Chondrocyte (in vitro differentiated cells): ENCODE measurements at regions not wholly inside any gene's neighbourhood (a gene's known extent, or its start where the extent isn't known, plus 50 kb on each side); places are given as distances from the start of the nearest gene placed in this dataset.

ENCODE experiments used
- DNase-seq: peaks from one replicate; pipeline ENCODE4 v3.0.0; 2021; ENCODE audit warnings: mixed read lengths, low spot score
- H3K27ac Mint-ChIP-seq: one replicate; pipeline ENCODE4 v1.8.0; 2021; ENCODE audit warnings: mild to moderate bottlenecking, moderate library complexity, mixed read lengths; ENCODE audit not compliant: unreplicated experiment
- H3K27me3 Mint-ChIP-seq: 2 replicates; pipeline ENCODE4 v1.8.0; 2021; ENCODE audit warnings: low read depth, mixed read lengths
- H3K36me3 Mint-ChIP-seq: 2 replicates; pipeline ENCODE4 v1.8.0; 2021; ENCODE audit warnings: low read depth, mixed read lengths
- H3K4me1 Mint-ChIP-seq: 2 replicates; pipeline ENCODE4 v1.8.0; 2021; ENCODE audit warnings: low read depth, mild to moderate bottlenecking, mixed read lengths
- H3K4me3 Mint-ChIP-seq: one replicate; pipeline ENCODE4 v1.8.0; 2021; ENCODE audit warnings: mild to moderate bottlenecking, moderate library complexity, mixed read lengths; ENCODE audit not compliant: unreplicated experiment
- H3K9me3 Mint-ChIP-seq: 2 replicates; pipeline ENCODE4 v1.8.0; 2021; ENCODE audit warnings: low read depth, mixed read lengths
- CTCF ChIP-seq: fragments of 200-600 bp; sonication (generic); IDR thresholded peaks from 2 replicates; pipeline ENCODE4 v1.5.0; 2021; ENCODE audit warnings: antibody characterized with exemption, mild to moderate bottlenecking, moderate library complexity

GRCh38 chr10:108905821-108906220 is 1017.5 kb downstream of the XPNPEP1 start:
- TF ChIP-seq CTCF: no peak
- H3K27ac Mint-ChIP-seq: no peak overlapping the region
- DNase-seq: no peak
- H3K4me1 Mint-ChIP-seq: no peaks in the 10 kb centered on the region
- no peaks in the 10 kb centered on the region for H3K9me3 Mint-ChIP-seq
- no peak overlapping the region for H3K4me3 Mint-ChIP-seq
- H3K27me3 Mint-ChIP-seq: peaks cover 19% of the 10 kb centered on the region
- no peaks in the 10 kb centered on the region for H3K36me3 Mint-ChIP-seq

- Mint-ChIP-seq H3K36me3 (no peaks in the 10 kb centered on the region), H3K9me3 (no peaks in the 10 kb centered on the region), H3K27me3 (peaks cover 16% of the 10 kb centered on the region), H3K4me1 (no peaks in the 10 kb centered on the region), H3K27ac (no peak overlapping the region), H3K4me3 (no peak overlapping the region)
- TF ChIP-seq CTCF: no peak
- no peak for DNase-seq
These were observed 1018.1 kb downstream of the XPNPEP1 start for GRCh38 chr10:108905171-108905570.

GRCh38 chr10:108904163-108904838 is 1019.0 kb downstream of the XPNPEP1 start:
- no peaks in the 10 kb centered on the region for H3K36me3 Mint-ChIP-seq
- no peak for DNase-seq
- H3K4me1 Mint-ChIP-seq: no peaks in the 10 kb centered on the region
- TF ChIP-seq CTCF: no peak
- H3K27ac Mint-ChIP-seq: no peak overlapping the region
- no peak overlapping the region for H3K4me3 Mint-ChIP-seq
- H3K9me3 Mint-ChIP-seq: no peaks in the 10 kb centered on the region
- peaks cover 15% of the 10 kb centered on the region for H3K27me3 Mint-ChIP-seq

GRCh38 chr10:108902619-108903285 is 1020.6 kb downstream of the XPNPEP1 start:
- Mint-ChIP-seq H3K4me3 (no peak overlapping the region), H3K27ac (no peak overlapping the region), H3K9me3 (no peaks in the 10 kb centered on the region), H3K36me3 (no peaks in the 10 kb centered on the region), H3K27me3 (peaks cover 6% of the 10 kb centered on the region), H3K4me1 (no peaks in the 10 kb centered on the region)
- DNase-seq: no peak
- no peak for TF ChIP-seq CTCF

GRCh38 chr10:108901781-108902618 is 1021.3 kb downstream of the XPNPEP1 start:
- TF ChIP-seq CTCF: no peak
- Mint-ChIP-seq H3K36me3 (no peaks in the 10 kb centered on the region), H3K4me1 (no peaks in the 10 kb centered on the region), H3K9me3 (no peaks in the 10 kb centered on the region), H3K27me3 (peaks cover 3% of the 10 kb centered on the region), H3K4me3 (no peak overlapping the region), H3K27ac (no peak overlapping the region)
- DNase-seq: no peak
